Nephron (organoid): ENCODE measurements at regions not wholly inside any gene's neighbourhood (a gene's known extent, or its start where the extent isn't known, plus 50 kb on each side); places are given as distances from the start of the nearest gene placed in this dataset.

Experiments
- H3K27ac Mint-ChIP-seq, 3 experiments: 2 replicates each; pipeline ENCODE4 v1.8.0; 2020; ENCODE audit warnings: mixed read lengths in 3 of 3, mild to moderate bottlenecking in 2 of 3, moderate library complexity in 1 of 3
- H3K27me3 Mint-ChIP-seq: 2 replicates; pipeline ENCODE4 v1.8.0; 2021; ENCODE audit warnings: low read depth, mild to moderate bottlenecking, moderate library complexity, mixed read lengths
- H3K36me3 Mint-ChIP-seq: 2 replicates; pipeline ENCODE4 v1.8.0; 2020; ENCODE audit warnings: low read depth, mixed read lengths
- H3K4me1 Mint-ChIP-seq: 2 replicates; pipeline ENCODE4 v1.8.0; 2020; ENCODE audit warnings: mixed read lengths
- H3K4me3 Mint-ChIP-seq, 3 experiments: 2 replicates each; pipeline ENCODE4 v1.8.0; 2020; ENCODE audit warnings: mild to moderate bottlenecking in 3 of 3, mixed read lengths in 3 of 3, moderate library complexity in 2 of 3
- H3K9me3 Mint-ChIP-seq: 2 replicates; pipeline ENCODE4 v1.8.0; 2020; ENCODE audit warnings: mixed read lengths
- TF ChIP-seq, protein P1 (sequence below), 3 experiments: fragments of 200-600 bp; sonication (generic); IDR thresholded peaks; one replicate each; pipeline ENCODE4 v1.5.0; 2021; ENCODE audit warnings: antibody characterized with exemption in 3 of 3; ENCODE audit not compliant: unreplicated experiment in 3 of 3

DNA sequence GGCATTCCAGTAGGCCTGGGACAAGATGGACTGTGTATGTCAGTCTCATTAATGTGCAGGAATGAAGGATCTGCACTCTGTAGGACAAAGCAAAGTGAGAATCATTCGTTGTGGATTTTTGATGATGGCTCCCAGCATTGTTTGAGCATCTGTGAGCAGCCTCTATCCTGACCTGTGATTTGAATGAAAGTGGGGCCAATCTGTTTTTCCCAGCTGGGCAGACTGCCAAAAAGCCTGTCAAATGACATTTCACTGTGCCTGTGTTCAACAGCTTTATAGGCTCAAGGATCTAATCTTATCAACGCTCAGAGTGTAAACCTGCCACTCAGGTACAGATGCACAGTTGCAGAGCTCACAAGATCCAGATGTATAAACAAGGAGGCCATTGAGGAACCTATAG, 86.7 kb upstream of the SYNDIG1 start:
- H3K9me3 Mint-ChIP-seq, result no peaks in the 10 kb centered on the region
- peaks cover 53% of the 10 kb centered on the region for H3K4me1 Mint-ChIP-seq
- H3K4me3 Mint-ChIP-seq, result peak overlapping the region in 1 of 3 experiments; percentile 14
- peaks cover 14% of the 10 kb centered on the region for H3K27me3 Mint-ChIP-seq
- peak overlapping the region; percentile 72 to 83 (median 76) for H3K27ac Mint-ChIP-seq
- TF ChIP-seq, protein P1, sequence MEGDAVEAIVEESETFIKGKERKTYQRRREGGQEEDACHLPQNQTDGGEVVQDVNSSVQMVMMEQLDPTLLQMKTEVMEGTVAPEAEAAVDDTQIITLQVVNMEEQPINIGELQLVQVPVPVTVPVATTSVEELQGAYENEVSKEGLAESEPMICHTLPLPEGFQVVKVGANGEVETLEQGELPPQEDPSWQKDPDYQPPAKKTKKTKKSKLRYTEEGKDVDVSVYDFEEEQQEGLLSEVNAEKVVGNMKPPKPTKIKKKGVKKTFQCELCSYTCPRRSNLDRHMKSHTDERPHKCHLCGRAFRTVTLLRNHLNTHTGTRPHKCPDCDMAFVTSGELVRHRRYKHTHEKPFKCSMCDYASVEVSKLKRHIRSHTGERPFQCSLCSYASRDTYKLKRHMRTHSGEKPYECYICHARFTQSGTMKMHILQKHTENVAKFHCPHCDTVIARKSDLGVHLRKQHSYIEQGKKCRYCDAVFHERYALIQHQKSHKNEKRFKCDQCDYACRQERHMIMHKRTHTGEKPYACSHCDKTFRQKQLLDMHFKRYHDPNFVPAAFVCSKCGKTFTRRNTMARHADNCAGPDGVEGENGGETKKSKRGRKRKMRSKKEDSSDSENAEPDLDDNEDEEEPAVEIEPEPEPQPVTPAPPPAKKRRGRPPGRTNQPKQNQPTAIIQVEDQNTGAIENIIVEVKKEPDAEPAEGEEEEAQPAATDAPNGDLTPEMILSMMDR (IDR thresholded peaks at IDR 0.05; ENCODE audit: unreplicated experiment in 3 of 3), result no peak
- no peaks in the 10 kb centered on the region for H3K36me3 Mint-ChIP-seq

DNA sequence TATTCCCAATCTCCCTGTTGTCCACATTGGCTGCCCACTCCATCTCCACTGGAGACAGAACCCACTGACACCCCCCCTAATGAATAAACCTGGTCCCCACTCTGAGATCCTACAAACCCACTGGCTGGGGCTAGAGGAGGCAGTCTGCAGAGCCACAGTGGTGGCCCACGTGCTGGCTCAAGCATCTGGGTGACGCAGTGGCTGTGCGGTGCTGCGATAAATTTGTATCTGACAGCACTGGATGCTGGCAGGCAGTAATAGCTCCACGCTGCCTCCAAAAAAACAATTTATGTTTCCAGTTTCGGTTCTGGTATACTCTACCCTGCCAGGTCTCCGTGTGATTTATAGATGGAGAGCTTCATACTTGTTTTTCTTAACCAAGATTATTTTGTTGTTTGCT, 87.1 kb upstream of the SYNDIG1 start:
- peak overlapping the region in 1 of 3 experiments; percentile 14 for H3K4me3 Mint-ChIP-seq
- no peaks in the 10 kb centered on the region for H3K9me3 Mint-ChIP-seq
- peaks cover 14% of the 10 kb centered on the region for H3K27me3 Mint-ChIP-seq
- H3K27ac Mint-ChIP-seq, result peak overlapping the region; percentile 72 to 83 (median 76)
- H3K4me1 Mint-ChIP-seq, result peaks cover 53% of the 10 kb centered on the region
- no peaks in the 10 kb centered on the region for H3K36me3 Mint-ChIP-seq
- TF ChIP-seq, protein P1 (IDR thresholded peaks at IDR 0.05; ENCODE audit: unreplicated experiment in 3 of 3), result no peak

DNA sequence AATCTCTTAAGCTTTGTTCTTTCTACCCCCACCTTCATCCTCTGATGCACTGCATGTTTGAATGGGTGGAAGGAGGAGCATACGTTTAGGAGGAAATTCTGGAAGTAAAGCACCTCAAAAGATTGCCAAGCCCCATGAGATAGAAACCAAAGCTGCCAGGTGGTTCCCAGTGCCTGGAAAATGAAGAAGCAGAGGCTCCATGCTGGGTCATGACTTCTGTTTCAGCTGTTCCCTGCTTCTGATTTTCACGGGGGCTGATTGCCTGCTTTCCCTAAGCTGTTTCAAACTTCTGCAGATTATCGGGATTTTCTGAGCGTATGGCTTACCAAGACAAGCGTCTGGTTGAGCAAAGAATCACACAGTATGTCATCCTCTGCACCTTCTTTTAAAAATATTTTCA, 87.5 kb upstream of the SYNDIG1 start:
- peak overlapping the region in 1 of 3 experiments; percentile 83 for H3K27ac Mint-ChIP-seq
- peaks cover 14% of the 10 kb centered on the region for H3K27me3 Mint-ChIP-seq
- no peaks in the 10 kb centered on the region for H3K36me3 Mint-ChIP-seq
- TF ChIP-seq, protein P1 (IDR thresholded peaks at IDR 0.05; ENCODE audit: unreplicated experiment in 3 of 3), result no peak
- H3K4me1 Mint-ChIP-seq, result peaks cover 53% of the 10 kb centered on the region
- H3K9me3 Mint-ChIP-seq, result no peaks in the 10 kb centered on the region
- H3K4me3 Mint-ChIP-seq, result no peak overlapping the region

DNA sequence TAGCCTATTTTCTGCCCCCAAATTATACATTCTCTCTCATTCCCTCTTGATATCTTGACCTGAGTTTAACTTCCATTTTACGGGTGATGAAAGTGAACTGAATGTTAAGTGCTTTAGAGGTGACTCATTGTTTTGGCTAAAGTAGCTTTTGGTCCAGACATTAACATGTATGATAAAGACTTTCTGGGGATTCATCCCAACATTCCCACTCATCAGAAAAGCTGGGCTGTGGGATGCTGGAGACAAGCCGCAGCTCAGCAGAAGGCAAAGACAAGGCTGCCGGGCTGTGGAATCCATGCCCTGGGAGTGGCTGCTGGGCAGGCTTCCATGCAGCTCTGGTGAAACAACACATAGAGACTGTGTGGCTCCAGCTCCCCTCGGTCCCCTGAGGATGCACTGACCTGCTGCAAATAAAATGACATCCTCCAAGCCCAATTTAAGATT, 89.9 kb upstream of the SYNDIG1 start:
- Mint-ChIP-seq H3K27me3 (peaks cover 5% of the 10 kb centered on the region), H3K4me1 (peaks cover 58% of the 10 kb centered on the region), H3K27ac (peak overlapping the region in 2 of 3 experiments; percentile 26 to 55), H3K36me3 (no peaks in the 10 kb centered on the region), H3K4me3 (no peak overlapping the region), H3K9me3 (no peaks in the 10 kb centered on the region)
- TF ChIP-seq, protein P1 (IDR thresholded peaks at IDR 0.05; ENCODE audit: unreplicated experiment in 3 of 3), result no peak

DNA sequence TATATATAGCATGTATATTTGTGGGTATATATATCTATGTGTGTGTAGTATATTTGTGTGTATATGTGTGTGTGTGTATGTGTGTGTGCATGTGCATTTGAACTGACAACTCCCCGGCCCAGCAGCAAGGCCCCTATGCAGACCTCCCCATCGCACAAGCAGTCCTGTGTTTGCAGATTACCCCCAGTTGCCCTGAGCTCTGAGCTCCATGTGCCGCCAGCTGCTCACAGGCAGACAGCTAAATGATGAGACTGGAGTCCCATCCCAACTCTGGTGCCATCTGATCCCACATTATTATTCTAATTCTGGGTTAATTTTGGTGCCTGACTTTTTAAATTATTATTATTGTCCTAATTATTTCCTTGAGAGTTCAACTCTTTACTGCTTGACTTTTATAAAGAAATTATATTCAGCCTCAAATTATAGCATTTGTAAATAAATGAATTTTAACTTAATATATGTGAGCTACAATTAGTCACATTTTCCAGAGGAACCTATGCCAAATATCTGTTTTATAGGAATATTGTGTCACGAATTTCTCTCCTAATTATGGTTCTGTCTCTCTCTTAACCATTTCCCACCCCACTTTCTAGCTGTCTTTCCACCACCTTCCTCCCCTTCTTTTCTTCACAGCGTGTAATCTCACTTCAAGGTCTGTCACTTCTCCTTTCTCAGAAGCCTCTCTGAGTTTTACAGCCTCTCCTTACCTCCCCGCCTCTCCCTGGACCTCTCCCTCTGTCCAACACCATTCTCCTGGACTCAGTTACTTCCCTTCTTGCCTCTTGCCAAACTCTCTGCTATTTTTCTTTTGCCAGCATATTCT, 90.6 kb upstream of the SYNDIG1 start:
- Mint-ChIP-seq H3K36me3 (no peaks in the 10 kb centered on the region), H3K27ac (peak overlapping the region in 2 of 3 experiments; percentile 26 to 55), H3K4me1 (peaks cover 52% of the 10 kb centered on the region), H3K27me3 (peaks cover 5% of the 10 kb centered on the region), H3K9me3 (no peaks in the 10 kb centered on the region), H3K4me3 (no peak overlapping the region)
- TF ChIP-seq, protein P1 (IDR thresholded peaks at IDR 0.05; ENCODE audit: unreplicated experiment in 3 of 3), result no peak
